Tibial nerve (tissue), 4 donors: ENCODE measurements at regions not wholly inside any gene's neighbourhood (a gene's known extent, or its start where the extent isn't known, plus 50 kb on each side); places are given as distances from the start of the nearest gene placed in this dataset.
"Not testable (repeated sequence)": the region's sequence is repeated elsewhere in the genome, so short reads cannot be mapped to it uniquely, and the experiment has no call there.

Experiments used
- DNase-seq, 2 donors: peaks; one replicate each; pipeline ENCODE4 v3.0.0-alpha.2; 2019; ENCODE audit warnings: low spot score in 2 of 2
- H3K27ac ChIP-seq, 4 donors: fragments of 200-600 bp; sonication (generic) in 3 of 4; one replicate each; pipeline ENCODE4 v1.5.1; 2017 to 2019; ENCODE audit warnings: mild to moderate bottlenecking in 1 of 4
- H3K27me3 ChIP-seq, 2 donors: fragments of 200-600 bp; sonication (generic) in 1 of 2; one replicate each; pipeline versions ENCODE4 v1.5.1 to v1.6.0; 2017 to 2019
- H3K36me3 ChIP-seq, 3 donors: fragments of 200-600 bp; sonication (generic); one replicate each; pipeline ENCODE4 v1.5.1; 2018 to 2019
- H3K4me1 ChIP-seq, 4 donors: fragments of 200-600 bp; sonication (generic) in 3 of 4; one replicate each; pipeline ENCODE4 v1.5.1; 2017 to 2019
- H3K4me3 ChIP-seq, 4 donors: fragments of 200-600 bp; sonication (generic) in 3 of 4; one replicate each; pipeline ENCODE4 v1.5.1; 2017 to 2019; ENCODE audit warnings: mild to moderate bottlenecking in 1 of 4, moderate library complexity in 1 of 4
- H3K9me3 ChIP-seq, 4 donors: fragments of 200-600 bp; sonication (generic) in 3 of 4; one replicate each; pipeline ENCODE4 v1.5.1; 2017 to 2019
- EP300 ChIP-seq, 2 donors: sonication (generic); formaldehyde crosslinking; IDR thresholded peaks; one replicate each; pipeline ENCODE4 v1.6.1; 2017; ENCODE audit warnings: antibody characterized with exemption in 2 of 2, mild to moderate bottlenecking in 1 of 2
- POLR2A ChIP-seq, 2 donors: fragments of 450-650 bp; IDR thresholded peaks; one replicate each; pipeline ENCODE4 v1.6.1; 2017; ENCODE audit warnings: antibody characterized with exemption in 2 of 2, mild to moderate bottlenecking in 2 of 2, moderate library complexity in 2 of 2
- WGBS, 2 donors: methylation state at CpG; one replicate each; pipeline ENCODE4 v1.1.5; 2018; 5-methylcytosine and 5-hydroxymethylcytosine counted together
- TF ChIP-seq, protein P1 (sequence below), 5 experiments: fragments of 200-600 bp in 3 of 5; fragments of 450-650 bp in 2 of 5; sonication (generic) in 3 of 5; IDR thresholded peaks; one replicate each; pipeline ENCODE4 v1.5.1; 2016 to 2019; ENCODE audit warnings: antibody characterized with exemption in 5 of 5, mild to moderate bottlenecking in 3 of 5, moderate library complexity in 2 of 5

DNA sequence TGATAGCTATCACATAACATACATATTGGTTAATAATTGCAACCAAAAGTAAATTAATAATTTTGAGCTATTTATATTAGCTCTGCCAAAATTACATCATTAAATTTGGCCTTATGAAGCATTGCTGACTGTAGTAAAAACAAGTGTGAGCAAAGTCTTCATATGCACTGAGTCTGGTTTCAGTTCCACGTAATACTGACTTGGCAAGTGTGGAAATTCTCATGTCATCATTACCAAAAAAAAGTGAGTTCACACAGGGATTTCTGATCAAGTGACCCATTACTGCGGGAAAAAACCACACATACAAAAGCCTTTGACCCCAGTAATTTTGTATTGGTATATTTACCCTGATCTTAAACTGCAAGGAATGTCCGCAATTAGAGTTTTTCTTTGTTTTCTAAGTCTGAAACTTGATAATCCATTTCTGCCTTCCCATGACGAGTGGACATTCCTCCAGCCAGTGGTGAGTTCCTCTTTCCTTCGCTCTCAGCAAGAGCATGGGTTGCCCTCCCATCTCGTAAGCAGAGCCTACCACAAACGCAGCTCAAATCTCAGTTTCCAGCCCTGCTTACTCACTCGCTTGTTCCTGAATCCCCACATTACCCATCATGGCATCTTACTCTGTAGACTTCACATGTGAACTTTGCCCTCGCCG is 220.2 kb upstream of the DMRT1 start:
- H3K36me3 ChIP-seq: no peaks in the 10 kb centered on the region
- H3K9me3 ChIP-seq: no peaks in the 10 kb centered on the region
- DNase-seq: no peak
- H3K27me3 ChIP-seq: no peaks in the 10 kb centered on the region
- WGBS, 2 donors: 72 to 75% methylated on average over 10 of the region's 10 CpGs
- no peak overlapping the region for H3K4me3 ChIP-seq
- TF ChIP-seq, protein P1, sequence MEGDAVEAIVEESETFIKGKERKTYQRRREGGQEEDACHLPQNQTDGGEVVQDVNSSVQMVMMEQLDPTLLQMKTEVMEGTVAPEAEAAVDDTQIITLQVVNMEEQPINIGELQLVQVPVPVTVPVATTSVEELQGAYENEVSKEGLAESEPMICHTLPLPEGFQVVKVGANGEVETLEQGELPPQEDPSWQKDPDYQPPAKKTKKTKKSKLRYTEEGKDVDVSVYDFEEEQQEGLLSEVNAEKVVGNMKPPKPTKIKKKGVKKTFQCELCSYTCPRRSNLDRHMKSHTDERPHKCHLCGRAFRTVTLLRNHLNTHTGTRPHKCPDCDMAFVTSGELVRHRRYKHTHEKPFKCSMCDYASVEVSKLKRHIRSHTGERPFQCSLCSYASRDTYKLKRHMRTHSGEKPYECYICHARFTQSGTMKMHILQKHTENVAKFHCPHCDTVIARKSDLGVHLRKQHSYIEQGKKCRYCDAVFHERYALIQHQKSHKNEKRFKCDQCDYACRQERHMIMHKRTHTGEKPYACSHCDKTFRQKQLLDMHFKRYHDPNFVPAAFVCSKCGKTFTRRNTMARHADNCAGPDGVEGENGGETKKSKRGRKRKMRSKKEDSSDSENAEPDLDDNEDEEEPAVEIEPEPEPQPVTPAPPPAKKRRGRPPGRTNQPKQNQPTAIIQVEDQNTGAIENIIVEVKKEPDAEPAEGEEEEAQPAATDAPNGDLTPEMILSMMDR (IDR thresholded peaks at IDR 0.05): no peak
- peak in 1 of 2 donors; percentile 29 for TF ChIP-seq EP300 (IDR thresholded peaks at IDR 0.05)
- peaks cover 0 to 38% (median 11%) of the 10 kb centered on the region in 4 donors for H3K4me1 ChIP-seq
- peak overlapping the region in 1 of 4 donors; percentile 26 for H3K27ac ChIP-seq

DNA sequence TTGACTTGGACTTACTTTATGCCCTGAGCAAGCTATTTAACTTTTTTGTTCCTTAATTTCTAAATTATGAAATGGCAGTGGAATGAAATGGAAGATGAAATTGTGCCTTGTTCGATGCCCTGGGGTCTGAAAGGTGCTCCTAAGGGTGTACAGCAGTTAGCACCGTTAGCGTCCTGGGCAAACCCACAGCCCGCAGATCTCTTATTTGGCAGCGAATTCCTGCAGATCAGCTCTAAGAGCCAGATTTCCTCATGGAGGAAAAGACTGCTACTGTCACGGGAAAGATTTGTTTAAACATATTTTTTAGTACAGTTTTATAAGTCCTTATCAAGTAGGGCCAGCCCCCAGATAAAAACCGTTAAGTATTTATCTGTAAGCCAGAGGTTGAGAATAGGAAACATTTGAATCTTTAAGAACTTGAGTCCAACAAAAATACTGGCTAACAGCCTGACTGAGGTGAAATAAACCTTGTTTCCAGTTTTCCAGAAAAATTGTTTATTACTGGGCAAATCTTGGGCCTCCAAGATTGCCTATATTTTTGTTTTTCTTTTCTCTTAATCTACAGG is 216.5 kb upstream of the DMRT1 start:
- Histone ChIP-seq H3K27ac (peak overlapping the region in 2 of 4 donors; percentile 33 to 50), H3K9me3 (no peaks in the 10 kb centered on the region), H3K4me3 (no peak overlapping the region), H3K36me3 (no peaks in the 10 kb centered on the region), H3K27me3 (no peaks in the 10 kb centered on the region), H3K4me1 (peaks cover 0 to 39% (median 20%) of the 10 kb centered on the region in 4 donors)
- DNase-seq: no peak
- 45 to 59% methylated on average over 7 of the region's 7 CpGs for WGBS, 2 donors
- TF ChIP-seq, protein P1 (IDR thresholded peaks at IDR 0.05): no peak
- TF ChIP-seq POLR2A (IDR thresholded peaks at IDR 0.05) (no peak), EP300 (IDR thresholded peaks at IDR 0.05) (no peak)

DNA sequence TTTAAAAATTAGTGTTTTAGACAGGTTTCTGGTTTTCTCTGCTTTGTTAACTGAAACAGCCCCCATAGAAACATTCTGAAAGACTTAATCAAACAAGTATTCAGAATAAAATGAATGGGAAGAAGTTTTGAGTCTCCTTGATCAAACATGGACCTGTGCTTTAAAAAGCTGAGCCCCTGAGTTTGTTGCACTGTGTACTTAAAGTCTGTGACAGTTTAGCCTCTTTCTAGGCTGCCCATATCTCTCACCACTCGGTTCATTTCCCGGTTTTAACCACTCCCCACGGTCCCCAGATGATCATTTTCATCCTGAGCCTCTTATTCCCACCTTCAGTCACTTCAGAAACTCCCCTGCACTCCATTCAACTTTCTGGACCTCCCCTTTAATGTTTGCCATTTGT is 215.9 kb upstream of the DMRT1 start:
- Histone ChIP-seq H3K27ac (peak overlapping the region in 2 of 4 donors; percentile 40 to 56), H3K9me3 (no peaks in the 10 kb centered on the region), H3K36me3 (no peaks in the 10 kb centered on the region), H3K4me1 (peaks cover 0 to 39% (median 20%) of the 10 kb centered on the region in 4 donors), H3K27me3 (no peaks in the 10 kb centered on the region), H3K4me3 (no peak overlapping the region)
- 34 to 36% methylated on average over 3 of the region's 3 CpGs for WGBS, 2 donors
- TF ChIP-seq EP300 (IDR thresholded peaks at IDR 0.05) (no peak), POLR2A (IDR thresholded peaks at IDR 0.05) (no peak)
- TF ChIP-seq, protein P1 (IDR thresholded peaks at IDR 0.05): no peak
- no peak for DNase-seq

DNA sequence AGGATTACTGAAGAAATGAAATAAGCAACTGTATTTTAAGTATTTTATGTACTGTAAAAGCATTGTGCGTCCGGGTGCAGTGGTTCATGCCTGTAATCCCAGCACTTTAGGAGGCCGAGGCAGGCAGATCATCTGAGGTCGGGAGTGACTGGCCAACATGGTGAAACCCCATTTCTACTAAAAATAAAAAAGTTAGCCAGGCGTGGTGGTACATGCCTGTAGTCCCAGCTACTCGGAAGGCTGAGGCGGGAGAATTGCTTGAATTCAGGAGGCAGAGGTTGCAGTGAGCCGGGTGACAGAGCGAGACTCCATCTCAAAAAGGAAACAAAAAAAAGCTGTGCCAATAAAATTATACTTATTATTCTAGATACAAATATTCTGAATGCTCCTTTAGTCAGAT is 215.4 kb upstream of the DMRT1 start:
- H3K4me3 ChIP-seq: not testable (repeated sequence)
- peaks cover 0 to 39% (median 19%) of the 10 kb centered on the region in 4 donors for H3K4me1 ChIP-seq

DNA sequence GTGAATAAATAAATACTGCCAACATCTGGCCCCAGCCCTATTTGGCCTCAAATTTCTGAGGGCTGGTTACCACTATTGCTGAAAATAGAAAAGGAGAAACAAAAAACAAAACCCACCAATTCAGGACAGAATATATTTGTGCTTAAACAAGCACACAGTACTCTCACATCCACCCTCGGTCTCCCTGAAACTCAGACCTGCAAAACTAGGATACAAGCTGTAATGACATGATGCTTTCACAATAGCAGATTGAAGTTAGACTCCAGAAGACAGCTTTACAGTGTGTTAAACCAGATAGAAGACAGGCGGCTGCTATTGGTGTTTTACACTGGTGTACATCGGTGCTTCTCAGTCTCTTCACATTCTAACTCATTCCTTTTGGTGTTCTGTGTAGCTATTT is 214.9 kb upstream of the DMRT1 start:
- Histone ChIP-seq H3K36me3 (no peaks in the 10 kb centered on the region), H3K9me3 (no peaks in the 10 kb centered on the region), H3K4me3 (no peak overlapping the region), H3K27ac (peak overlapping the region in 2 of 4 donors; percentile 40 to 44), H3K27me3 (no peaks in the 10 kb centered on the region), H3K4me1 (peaks cover 0 to 37% (median 17%) of the 10 kb centered on the region in 4 donors)
- 51 to 62% methylated on average over 3 of the region's 3 CpGs for WGBS, 2 donors
- TF ChIP-seq EP300 (IDR thresholded peaks at IDR 0.05) (no peak), POLR2A (IDR thresholded peaks at IDR 0.05) (no peak)
- TF ChIP-seq, protein P1 (IDR thresholded peaks at IDR 0.05): no peak
- DNase-seq: no peak

More for the DNA sequence above, 215.4 kb upstream of the DMRT1 start:
- not testable (repeated sequence) for H3K9me3 ChIP-seq, H3K27me3 ChIP-seq, H3K36me3 ChIP-seq, DNase-seq
- WGBS, 2 donors: 36 to 44% methylated on average over 9 of the region's 9 CpGs
- H3K27ac ChIP-seq: peak overlapping the region in 2 of 4 donors; percentile 40 to 44
